HG03354 (cell line): ENCODE measurements at regions not wholly inside any gene's neighbourhood (a gene's known extent, or its start where the extent isn't known, plus 50 kb on each side); places are given as distances from the start of the nearest gene placed in this dataset.

Experiments
- ATAC-seq: cut with Tn5 transposase; IDR thresholded peaks from one replicate; pipeline ENCODE4 v1.9.1; 2021; ENCODE audit warnings: mild to moderate bottlenecking; ENCODE audit not compliant: unreplicated experiment, poor library complexity, severe bottlenecking

GRCh38 chr2:226584518-226585055, 215.0 kb downstream of the IRS1 start:
- ATAC-seq, result no peak

GRCh38 chr2:226583715-226584114, 215.9 kb downstream of the IRS1 start:
- no peak for ATAC-seq

GRCh38 chr2:226581661-226582060, 218.0 kb downstream of the IRS1 start:
- no peak for ATAC-seq

DNA sequence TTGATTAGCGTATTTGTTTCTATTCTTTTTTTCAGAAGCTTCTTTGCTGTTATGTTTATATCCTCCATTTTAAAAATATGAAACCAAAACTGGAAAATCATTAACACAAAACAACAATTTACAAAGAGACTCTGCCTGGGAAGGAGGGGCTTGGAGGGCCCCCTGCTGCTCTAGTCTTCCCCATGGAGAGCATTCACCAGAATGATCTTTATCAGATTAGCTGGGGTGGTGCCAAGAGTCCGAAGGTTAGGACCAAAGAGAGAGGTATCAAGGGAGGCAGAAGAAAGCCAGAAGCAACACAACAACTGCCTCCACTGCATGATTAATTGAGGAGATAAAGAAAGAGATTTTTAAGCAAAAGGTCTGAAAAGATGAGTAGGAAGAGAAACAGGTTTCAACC, 218.6 kb downstream of the IRS1 start:
- ATAC-seq, result no peak

DNA sequence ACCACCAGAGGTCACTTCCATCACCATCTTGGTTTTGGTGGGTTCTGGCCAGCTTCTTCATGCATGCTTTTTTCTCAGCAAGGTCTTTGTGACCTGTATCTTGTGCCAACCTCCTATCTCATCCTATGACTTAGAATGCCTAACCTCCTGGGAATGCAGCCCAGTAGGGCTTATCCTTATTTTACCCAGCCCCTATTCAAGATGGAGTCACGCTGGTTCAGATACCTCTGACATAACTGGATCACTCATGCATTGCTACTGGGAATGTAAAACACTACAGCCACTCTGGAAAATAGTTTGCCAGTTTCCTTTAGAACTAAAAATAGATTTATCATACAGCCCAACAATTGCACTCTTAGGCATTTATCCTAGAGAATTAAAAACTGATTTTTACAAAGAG, 219.2 kb downstream of the IRS1 start:
- ATAC-seq, result no peak

DNA sequence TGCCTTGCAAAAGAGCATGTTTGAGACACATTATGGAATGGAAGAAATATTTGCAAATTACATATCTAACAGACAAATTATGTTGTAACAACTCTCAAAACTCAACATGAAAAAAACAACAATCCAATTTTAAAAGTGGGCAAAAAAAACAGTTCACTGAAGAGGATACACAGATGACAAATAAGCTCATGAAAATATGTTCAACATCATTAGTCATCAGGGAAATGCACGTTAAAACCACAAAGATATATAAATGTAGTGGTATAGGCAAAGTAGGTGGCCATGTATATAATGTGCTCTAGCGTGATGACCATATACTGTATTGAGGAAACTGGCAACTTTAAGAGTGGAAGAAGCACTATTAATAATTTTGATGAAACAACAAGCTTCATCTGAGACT, 220.1 kb downstream of the IRS1 start:
- no peak for ATAC-seq

DNA sequence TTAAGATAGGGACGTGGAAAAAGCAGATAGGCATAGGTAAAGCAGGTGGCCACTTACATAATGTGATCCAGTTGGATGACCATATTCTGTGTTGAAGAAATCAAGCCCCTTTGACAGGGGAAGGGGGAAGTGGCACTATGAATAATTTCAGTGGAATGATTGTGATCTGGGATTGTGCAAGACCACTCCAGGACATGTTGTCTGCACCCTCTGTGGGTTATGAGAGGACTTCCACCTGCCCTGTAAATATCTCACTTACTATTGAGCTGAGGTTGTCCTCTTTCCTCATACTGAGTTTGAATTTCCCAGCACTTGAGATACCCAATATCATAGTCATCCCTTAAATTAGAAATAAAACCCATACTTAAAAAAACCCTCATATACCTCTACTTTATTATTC, 220.7 kb downstream of the IRS1 start:
- no peak for ATAC-seq

DNA sequence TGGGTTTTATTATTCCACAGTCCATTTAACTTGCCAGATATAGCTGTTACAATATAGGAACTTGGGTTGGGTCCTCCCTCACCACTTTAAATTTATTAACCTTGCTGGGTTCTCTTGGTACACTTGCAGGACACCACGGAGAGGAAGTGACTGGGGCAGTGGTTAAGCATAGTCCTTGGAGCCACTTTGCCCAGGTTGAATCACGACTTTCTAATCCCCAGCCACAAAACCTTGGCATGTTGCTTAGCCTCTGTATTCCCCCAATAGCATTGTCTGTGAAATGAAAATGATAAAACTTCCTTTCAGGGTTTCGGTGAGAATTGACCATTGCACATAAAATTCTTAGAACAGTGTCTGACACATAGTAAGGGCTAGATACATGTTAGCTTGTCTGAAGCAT, 221.2 kb downstream of the IRS1 start:
- no peak for ATAC-seq

- ATAC-seq, result no peak
Observed at GRCh38 chr2:226575928-226576327, 223.7 kb downstream of the IRS1 start.

DNA sequence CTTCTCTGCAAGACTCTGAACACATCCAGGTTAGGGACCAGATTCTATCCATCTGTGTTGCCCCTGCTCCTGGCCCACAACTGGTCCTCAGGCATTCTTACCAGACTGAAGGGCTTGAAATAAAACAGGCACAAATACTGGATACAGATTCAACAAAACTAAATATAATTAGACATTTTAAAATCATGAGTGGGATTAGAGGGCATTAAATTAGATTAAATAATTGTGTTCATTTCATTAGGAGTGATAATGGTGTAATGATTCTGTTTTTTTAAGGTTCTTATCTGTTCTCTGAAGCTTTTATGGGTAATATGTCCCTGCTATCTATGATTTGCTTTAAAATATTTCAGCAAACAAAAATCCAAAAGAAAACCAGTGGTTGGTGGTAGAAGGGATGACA, 226.5 kb downstream of the IRS1 start:
- no peak for ATAC-seq

DNA sequence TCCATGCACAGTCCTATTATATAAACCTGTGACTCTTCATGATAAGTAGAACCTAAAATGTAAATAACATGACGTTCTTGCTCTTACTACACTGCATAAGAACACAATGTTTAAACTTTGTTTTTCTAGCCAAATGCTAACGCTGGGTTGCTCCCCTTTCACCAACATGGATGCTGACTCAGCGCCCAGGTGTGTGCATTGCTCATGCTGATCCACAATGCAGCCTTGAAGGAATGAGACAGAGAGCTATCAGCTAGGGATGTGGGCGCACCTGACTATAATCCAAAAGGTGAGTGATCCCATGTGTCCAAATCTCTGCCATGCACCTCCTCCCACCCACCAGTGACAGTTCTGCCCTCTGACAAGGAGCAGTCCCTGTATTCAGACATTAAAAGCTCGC, 235.0 kb downstream of the IRS1 start:
- ATAC-seq, result no peak

DNA sequence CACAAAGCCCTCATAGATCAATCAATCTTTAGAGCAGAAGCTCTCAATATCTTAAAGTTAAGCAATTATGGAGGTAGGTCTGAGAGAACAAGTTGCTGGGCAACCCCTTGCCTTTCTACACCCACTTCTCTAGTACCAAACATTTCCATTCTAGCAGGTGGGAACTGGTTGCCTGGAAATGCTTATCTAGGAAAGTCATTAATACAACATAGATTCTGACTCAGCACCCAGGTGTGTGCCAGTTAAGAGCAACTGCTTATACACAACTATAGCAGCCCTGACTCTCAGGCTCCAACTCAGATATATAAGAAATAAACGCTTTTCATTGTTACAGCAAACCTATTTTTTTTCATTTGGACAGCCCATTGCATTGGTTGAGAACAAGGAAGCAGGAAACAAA, 237.7 kb downstream of the IRS1 start:
- no peak for ATAC-seq

DNA sequence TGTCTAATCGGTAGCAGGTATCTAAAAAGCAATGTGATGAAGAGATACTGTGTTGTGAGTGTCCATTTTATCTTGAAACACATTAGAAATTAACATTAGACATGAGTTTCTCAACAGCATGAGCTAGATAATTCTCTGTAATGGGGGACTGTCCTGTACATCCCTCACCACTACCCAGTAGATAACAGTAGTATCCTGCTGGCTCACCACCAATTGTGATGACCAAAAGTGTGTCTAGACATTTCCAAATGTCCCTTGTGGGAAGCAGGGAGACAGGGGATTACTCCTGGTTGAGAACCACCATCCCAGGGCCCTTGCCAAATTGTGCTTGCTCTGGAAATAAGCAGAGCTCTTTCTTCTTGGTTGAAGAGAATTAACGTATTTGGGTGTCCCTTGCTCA, 239.3 kb downstream of the IRS1 start:
- ATAC-seq, result no peak

GRCh38 chr2:226559536-226559935, 240.1 kb downstream of the IRS1 start:
- ATAC-seq, result no peak

DNA sequence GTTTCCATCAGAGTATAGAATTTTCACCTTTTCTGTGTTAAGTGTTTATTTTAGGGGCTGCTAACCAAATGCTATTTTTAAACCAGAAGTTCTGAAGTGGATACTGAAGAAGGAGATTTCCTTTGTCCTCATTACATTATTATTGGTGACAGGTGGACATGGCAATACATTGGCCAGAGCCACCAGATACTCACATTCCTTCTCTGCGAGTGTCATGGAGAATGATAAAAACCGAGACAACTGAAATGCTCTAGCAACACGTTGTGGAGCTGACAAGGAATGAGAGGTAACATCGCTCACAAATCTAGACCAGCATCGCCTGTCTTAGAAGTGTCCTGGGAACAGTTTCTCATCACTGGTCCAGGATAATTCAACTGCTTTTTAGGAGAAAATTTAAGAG, 241.2 kb downstream of the IRS1 start:
- ATAC-seq, result no peak

DNA sequence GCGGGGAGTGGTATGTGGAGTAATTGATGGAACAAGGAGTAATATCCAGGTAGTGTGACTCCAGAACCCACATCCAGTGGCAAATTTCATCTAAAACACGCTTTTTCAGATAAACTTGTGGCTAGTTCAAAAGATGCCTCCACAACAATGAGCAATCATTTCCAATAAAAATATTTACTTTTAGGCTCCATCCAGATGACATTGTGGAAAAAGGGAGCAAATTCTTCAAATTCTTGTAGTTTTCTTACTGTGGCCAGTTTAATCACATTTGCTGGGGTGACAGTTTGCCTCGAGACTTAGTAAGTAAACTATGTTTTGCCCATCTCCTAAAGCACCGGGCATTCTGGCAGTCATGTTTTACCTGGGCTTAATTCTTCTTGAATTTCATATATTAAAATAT, 243.6 kb downstream of the IRS1 start:
- no peak for ATAC-seq

- ATAC-seq, result no peak
Observed at GRCh38 chr2:226554701-226555100, 244.9 kb downstream of the IRS1 start.

- no peak for ATAC-seq
Observed at GRCh38 chr2:226553333-226553732, 246.3 kb downstream of the IRS1 start.

DNA sequence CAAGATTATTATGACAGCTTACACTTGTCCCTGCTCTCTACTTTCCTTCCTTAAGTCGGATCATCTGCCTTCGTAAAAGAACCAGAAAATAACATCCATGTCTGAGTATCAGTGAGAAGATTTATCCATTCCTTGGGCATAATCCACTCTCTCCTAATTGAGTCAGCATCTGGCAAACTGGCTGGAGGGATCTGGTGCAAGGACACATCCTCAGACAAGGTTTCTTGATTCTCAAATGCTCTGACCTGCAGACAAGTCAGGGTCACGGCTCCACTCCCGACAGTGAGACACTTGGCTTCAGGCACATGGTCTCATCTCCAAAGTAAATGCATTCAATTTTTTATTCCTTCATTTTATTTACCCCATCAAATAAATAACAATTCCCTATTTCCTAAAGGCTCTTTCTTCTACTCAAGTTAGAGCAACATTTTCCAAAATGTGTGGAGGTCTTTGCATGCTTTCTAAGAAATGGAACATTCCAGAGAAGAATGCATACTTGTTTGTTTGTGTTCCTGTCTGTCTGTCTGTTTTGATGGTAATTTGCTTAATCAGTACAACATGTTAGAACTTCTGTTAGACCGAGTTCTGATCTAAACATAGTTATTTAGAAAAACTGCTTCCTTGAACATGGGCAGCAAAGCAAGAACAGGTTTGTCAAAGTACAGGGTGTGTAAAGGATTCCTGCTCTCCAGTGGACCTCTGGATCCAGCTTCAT, 246.9 kb downstream of the IRS1 start:
- ATAC-seq, result no peak

- ATAC-seq, result no peak
Observed at GRCh38 chr2:226551522-226552250, 247.9 kb downstream of the IRS1 start.

DNA sequence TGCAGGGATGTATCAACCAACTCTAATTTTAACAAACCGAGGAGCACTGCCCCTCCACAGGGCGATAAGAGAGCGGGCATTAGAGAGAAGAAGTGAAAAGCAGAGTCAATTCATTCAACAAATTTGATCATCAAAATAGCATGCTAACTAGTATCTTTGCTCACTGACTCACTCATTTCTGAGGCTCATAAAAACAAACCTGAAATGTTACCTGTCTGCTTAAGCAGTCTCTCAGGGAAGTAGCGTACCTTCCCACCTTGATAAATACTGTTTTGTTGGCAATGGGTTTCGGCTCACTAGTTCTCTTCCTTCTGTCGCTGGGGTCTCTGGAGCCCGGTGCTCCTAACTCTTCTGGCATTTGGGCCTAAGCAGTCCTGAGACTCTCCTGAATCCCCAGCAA, 248.8 kb downstream of the IRS1 start:
- no peak for ATAC-seq
